Activated effector memory CD4-positive, alpha-beta T cell treated with Interleukin-2 at 50 U/mL for 16 hours (primary cell): ENCODE measurements at regions not wholly inside any gene's neighbourhood (a gene's known extent, or its start where the extent isn't known, plus 50 kb on each side); places are given as distances from the start of the nearest gene placed in this dataset.
"Not testable (repeated sequence)": the region's sequence is repeated elsewhere in the genome, so short reads cannot be mapped to it uniquely, and the experiment has no call there.

ENCODE experiments used
- DNase-seq: peaks from one replicate; pipeline ENCODE4 v3.0.0-alpha.2; 2020

GRCh38 chr13:19123502-19123901 is 58.1 kb downstream of the TUBA3C start:
- no peak for DNase-seq

- no peak for DNase-seq
Measured at GRCh38 chr13:19117913-19118739, 63.5 kb downstream of the TUBA3C start.

- not testable (repeated sequence) for DNase-seq
Measured at GRCh38 chr13:19109225-19109624, 72.4 kb downstream of the TUBA3C start.

- DNase-seq, result no peak
Measured at GRCh38 chr13:19103140-19103539, 78.5 kb downstream of the TUBA3C start.

- no peak for DNase-seq
Measured at GRCh38 chr13:19093369-19093768, 88.3 kb downstream of the TUBA3C start.

- DNase-seq, result no peak
Measured at GRCh38 chr13:19090495-19090894, 91.1 kb downstream of the TUBA3C start.

- no peak for DNase-seq
Measured at GRCh38 chr13:19089315-19089714, 92.3 kb downstream of the TUBA3C start.

- no peak for DNase-seq
Measured at GRCh38 chr13:19088416-19088815, 93.2 kb downstream of the TUBA3C start.

- DNase-seq, result no peak
Measured at GRCh38 chr13:19085876-19086275, 95.7 kb downstream of the TUBA3C start.

GRCh38 chr13:19085258-19085657 is 96.4 kb downstream of the TUBA3C start:
- no peak for DNase-seq

- DNase-seq, result no peak
Measured at GRCh38 chr13:19083340-19083739, 98.3 kb downstream of the TUBA3C start.

GRCh38 chr13:19075418-19075817 is 106.2 kb downstream of the TUBA3C start:
- DNase-seq, result no peak

GRCh38 chr13:19074519-19074918 is 107.1 kb downstream of the TUBA3C start:
- no peak for DNase-seq

GRCh38 chr13:19074106-19074505 is 107.5 kb downstream of the TUBA3C start:
- not testable (repeated sequence) for DNase-seq

- not testable (repeated sequence) for DNase-seq
Measured at GRCh38 chr13:19072956-19073706, 108.5 kb downstream of the TUBA3C start.

- DNase-seq, result no peak
Measured at GRCh38 chr13:19072543-19072942, 109.1 kb downstream of the TUBA3C start.

GRCh38 chr13:19071161-19071936 is 110.3 kb downstream of the TUBA3C start:
- DNase-seq, result no peak

- no peak for DNase-seq
Measured at GRCh38 chr13:19070398-19070735, 111.3 kb downstream of the TUBA3C start.

- no peak for DNase-seq
Measured at GRCh38 chr13:19069684-19070397, 111.8 kb downstream of the TUBA3C start.

- DNase-seq, result no peak
Measured at GRCh38 chr13:19068691-19069090, 112.9 kb downstream of the TUBA3C start.

GRCh38 chr13:19067767-19068166 is 113.9 kb downstream of the TUBA3C start:
- no peak for DNase-seq

GRCh38 chr13:19062801-19063200 is 118.8 kb downstream of the TUBA3C start:
- DNase-seq, result no peak
